ENCODE measurements at regions not wholly inside any gene's neighbourhood (a gene's known extent, or its start where the extent isn't known, plus 50 kb on each side); places are given as distances from the start of the nearest gene placed in this dataset.

DNA sequence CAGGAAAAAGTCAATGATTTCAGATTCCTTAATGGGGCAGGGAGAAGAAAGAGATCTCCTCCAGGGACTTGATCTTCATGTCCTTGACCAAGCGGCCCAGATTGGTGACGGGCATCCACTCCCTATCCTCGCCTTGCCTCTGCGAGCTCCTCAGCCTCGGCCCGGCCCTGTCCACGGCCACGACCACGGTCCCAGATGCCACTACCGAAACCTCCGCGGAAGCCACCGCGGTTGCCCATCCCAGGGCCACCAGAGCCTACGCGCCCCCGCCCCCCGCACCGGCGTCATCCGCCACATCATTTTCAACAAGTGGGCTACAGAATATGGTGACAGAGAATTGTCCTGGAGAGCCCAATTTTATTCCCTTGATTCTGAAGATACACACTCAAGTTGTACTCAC lies 751.2 kb upstream of the PABPC4L start:
- DNase-seq (ENCODE audit: low spot score) = no peak
- no peak for ATAC-seq (ENCODE audit: insufficient number of reproducible peaks, low FRiP score, low read depth)
- no peaks in the 10 kb centered on the region for H3K4me1 ChIP-seq (ENCODE audit: control insufficient read depth in 1 of 2, low read depth in 2 of 2)
- H3K36me3 ChIP-seq = no peaks in the 10 kb centered on the region
- H3K27ac ChIP-seq = no peak overlapping the region
- TF ChIP-seq, protein P1, sequence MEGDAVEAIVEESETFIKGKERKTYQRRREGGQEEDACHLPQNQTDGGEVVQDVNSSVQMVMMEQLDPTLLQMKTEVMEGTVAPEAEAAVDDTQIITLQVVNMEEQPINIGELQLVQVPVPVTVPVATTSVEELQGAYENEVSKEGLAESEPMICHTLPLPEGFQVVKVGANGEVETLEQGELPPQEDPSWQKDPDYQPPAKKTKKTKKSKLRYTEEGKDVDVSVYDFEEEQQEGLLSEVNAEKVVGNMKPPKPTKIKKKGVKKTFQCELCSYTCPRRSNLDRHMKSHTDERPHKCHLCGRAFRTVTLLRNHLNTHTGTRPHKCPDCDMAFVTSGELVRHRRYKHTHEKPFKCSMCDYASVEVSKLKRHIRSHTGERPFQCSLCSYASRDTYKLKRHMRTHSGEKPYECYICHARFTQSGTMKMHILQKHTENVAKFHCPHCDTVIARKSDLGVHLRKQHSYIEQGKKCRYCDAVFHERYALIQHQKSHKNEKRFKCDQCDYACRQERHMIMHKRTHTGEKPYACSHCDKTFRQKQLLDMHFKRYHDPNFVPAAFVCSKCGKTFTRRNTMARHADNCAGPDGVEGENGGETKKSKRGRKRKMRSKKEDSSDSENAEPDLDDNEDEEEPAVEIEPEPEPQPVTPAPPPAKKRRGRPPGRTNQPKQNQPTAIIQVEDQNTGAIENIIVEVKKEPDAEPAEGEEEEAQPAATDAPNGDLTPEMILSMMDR (IDR thresholded peaks at IDR 0.05) = no peak
- H3K9me3 ChIP-seq = no peaks in the 10 kb centered on the region
- H3K4me3 ChIP-seq = no peak overlapping the region
- H3K27me3 ChIP-seq (replicated peaks; ENCODE audit: insufficient read depth) = no peaks in the 10 kb centered on the region

DNA sequence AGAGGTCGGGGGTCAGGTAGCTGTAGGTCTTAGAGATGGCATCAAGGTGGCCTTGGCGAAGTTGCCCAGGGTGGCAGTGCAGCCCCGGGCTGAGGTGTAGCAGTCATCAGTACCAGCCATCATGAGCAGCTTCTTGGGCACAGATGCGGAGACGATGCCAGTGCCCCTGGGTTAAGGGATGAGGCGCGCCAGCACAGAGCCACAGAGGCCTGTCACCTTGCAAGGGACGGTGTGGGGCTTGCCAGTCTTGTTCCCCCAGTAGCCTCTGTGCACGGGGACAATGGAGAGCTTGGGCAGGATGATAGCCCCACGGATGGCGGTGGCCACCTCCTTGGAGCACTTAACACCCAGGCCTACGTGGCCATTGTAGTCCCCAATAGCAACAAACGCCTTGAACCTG lies 750.7 kb upstream of the PABPC4L start:
- H3K27me3 ChIP-seq (replicated peaks; ENCODE audit: insufficient read depth) = no peaks in the 10 kb centered on the region
- TF ChIP-seq, protein P1 (IDR thresholded peaks at IDR 0.05) = no peak
- no peak for ATAC-seq (ENCODE audit: insufficient number of reproducible peaks, low FRiP score, low read depth)
- H3K27ac ChIP-seq = no peak overlapping the region
- H3K4me1 ChIP-seq (ENCODE audit: control insufficient read depth in 1 of 2, low read depth in 2 of 2) = no peaks in the 10 kb centered on the region
- no peak for DNase-seq (ENCODE audit: low spot score)
- H3K36me3 ChIP-seq = no peaks in the 10 kb centered on the region
- H3K4me3 ChIP-seq = no peak overlapping the region
- H3K9me3 ChIP-seq = no peaks in the 10 kb centered on the region

DNA sequence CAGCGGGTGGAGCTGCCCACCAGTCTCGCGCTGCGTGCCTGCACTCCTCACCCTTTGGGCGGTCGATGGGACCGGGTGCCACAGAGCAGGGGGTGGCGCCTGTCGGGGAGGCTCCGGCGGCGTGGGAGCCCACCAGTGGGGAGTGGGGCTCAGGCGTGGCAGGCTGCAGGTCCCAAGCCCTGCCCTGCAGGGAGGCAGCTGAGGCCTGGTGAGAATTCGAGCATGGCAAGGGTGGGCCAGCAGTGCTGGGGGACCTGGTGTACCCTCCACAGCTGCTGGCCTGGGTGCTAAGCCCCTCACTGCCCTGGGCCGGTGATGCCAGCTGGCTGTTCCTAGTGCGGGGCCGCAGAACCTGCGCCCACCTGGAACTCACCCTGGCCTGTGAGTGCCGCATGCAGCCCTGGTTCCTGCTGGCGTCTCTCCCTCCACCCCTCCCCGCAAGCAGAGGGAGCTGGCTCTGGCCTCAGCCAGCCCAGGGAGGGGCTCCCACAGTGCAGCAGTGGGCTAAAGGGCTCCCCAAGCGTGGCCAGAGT lies 746.6 kb upstream of the PABPC4L start:
- Histone ChIP-seq H3K36me3 (no peaks in the 10 kb centered on the region), H3K9me3 (no peaks in the 10 kb centered on the region), H3K4me1 (ENCODE audit: control insufficient read depth in 1 of 2, low read depth in 2 of 2) (no peaks in the 10 kb centered on the region), H3K27me3 (replicated peaks; ENCODE audit: insufficient read depth) (no peaks in the 10 kb centered on the region), H3K27ac (no peak overlapping the region), H3K4me3 (no peak overlapping the region)
- DNase-seq (ENCODE audit: low spot score) (no peak), ATAC-seq (ENCODE audit: insufficient number of reproducible peaks, low FRiP score, low read depth) (no peak)
- TF ChIP-seq, protein P1 (IDR thresholded peaks at IDR 0.05) = no peak

DNA sequence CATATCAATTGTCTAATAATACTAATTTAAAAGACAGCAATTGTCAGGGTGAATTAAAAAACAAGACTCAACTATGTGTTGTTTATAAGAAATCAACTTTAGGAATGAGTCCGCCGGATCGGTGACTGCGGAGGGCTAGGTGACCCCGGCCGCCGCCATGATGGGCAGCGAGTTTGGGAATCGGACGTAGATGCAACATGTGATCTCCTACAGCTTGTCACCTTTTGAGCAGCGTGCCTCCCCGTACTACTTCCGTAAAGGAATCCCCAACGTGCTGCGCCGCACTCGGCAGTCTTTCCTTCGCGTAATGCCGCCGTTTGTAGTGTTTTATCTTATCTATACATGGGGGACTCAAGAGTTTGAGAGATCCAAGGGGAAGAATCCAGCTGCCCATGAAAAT lies 742.5 kb upstream of the PABPC4L start:
- no peak for ATAC-seq (ENCODE audit: insufficient number of reproducible peaks, low FRiP score, low read depth)

DNA sequence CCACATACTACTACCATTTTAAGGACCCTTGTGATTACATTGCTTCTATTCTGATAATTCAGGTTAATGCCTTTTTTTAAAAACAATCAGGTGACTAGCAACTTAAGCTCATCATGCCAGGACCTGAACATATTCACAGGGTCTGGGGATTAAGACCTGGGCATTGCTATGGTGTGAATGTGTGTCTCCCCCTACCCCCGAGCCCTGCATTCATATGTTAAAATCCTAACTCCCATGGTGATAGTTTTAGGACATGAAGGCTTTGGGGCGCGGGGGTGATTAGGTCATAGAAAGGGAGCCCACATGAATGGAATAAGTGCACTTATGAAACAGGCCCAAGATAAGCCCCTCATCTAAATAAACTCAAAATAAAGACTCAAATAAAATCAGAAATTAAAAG lies 734.4 kb upstream of the PABPC4L start:
- Histone ChIP-seq H3K4me3 (no peak overlapping the region), H3K27ac (no peak overlapping the region), H3K27me3 (replicated peaks; ENCODE audit: insufficient read depth) (no peaks in the 10 kb centered on the region), H3K9me3 (no peaks in the 10 kb centered on the region), H3K4me1 (ENCODE audit: control insufficient read depth in 1 of 2, low read depth in 2 of 2) (no peaks in the 10 kb centered on the region), H3K36me3 (no peaks in the 10 kb centered on the region)
- no peak for ATAC-seq (ENCODE audit: insufficient number of reproducible peaks, low FRiP score, low read depth)
- TF ChIP-seq, protein P1 (IDR thresholded peaks at IDR 0.05) = no peak
- no peak for DNase-seq (ENCODE audit: low spot score)

More for the DNA sequence above, 742.5 kb upstream of the PABPC4L start:
- no peaks in the 10 kb centered on the region for H3K4me1 ChIP-seq (ENCODE audit: control insufficient read depth in 1 of 2, low read depth in 2 of 2)
- DNase-seq (ENCODE audit: low spot score) = no peak
- no peak overlapping the region for H3K27ac ChIP-seq
- no peak overlapping the region for H3K4me3 ChIP-seq
- H3K9me3 ChIP-seq = no peaks in the 10 kb centered on the region
- no peaks in the 10 kb centered on the region for H3K27me3 ChIP-seq (replicated peaks; ENCODE audit: insufficient read depth)
- no peaks in the 10 kb centered on the region for H3K36me3 ChIP-seq
- TF ChIP-seq, protein P1 (IDR thresholded peaks at IDR 0.05) = no peak
